Ishikawa (cell line): ENCODE measurements at regions not wholly inside any gene's neighbourhood (a gene's known extent, or its start where the extent isn't known, plus 50 kb on each side); places are given as distances from the start of the nearest gene placed in this dataset.

ENCODE experiments used
- CEBPB ChIP-seq: IDR thresholded peaks from 2 replicates; pipeline ENCODE4 v1.6.1; 2012
- CREB1 ChIP-seq: IDR thresholded peaks from 2 replicates; pipeline ENCODE4 v1.6.1; 2012; ENCODE audit warnings: low read depth
- EGR1 ChIP-seq: IDR thresholded peaks from 2 replicates; pipeline ENCODE4 v1.6.1; 2012
- EP300 ChIP-seq: IDR thresholded peaks from 2 replicates; pipeline ENCODE4 v1.6.1; 2012; ENCODE audit warnings: borderline replicate concordance
- FOXM1 ChIP-seq: IDR thresholded peaks from 2 replicates; pipeline ENCODE4 v1.6.1; 2012; ENCODE audit warnings: low read depth, borderline replicate concordance
- NFIC ChIP-seq: IDR thresholded peaks from 2 replicates; pipeline ENCODE4 v1.6.1; 2012
- RAD21 ChIP-seq: IDR thresholded peaks from 2 replicates; pipeline ENCODE4 v1.6.1; 2012; ENCODE audit warnings: low read depth
- REST ChIP-seq: IDR thresholded peaks from 2 replicates; pipeline ENCODE4 v1.6.1; 2012; ENCODE audit warnings: low read depth, mild to moderate bottlenecking
- TAF1 ChIP-seq: IDR thresholded peaks from 2 replicates; pipeline ENCODE4 v1.6.1; 2012; ENCODE audit warnings: low read depth, mild to moderate bottlenecking
- TCF12 ChIP-seq: IDR thresholded peaks from 2 replicates; pipeline ENCODE4 v1.6.1; 2012; ENCODE audit warnings: low read depth
- TEAD4 ChIP-seq: IDR thresholded peaks from 2 replicates; pipeline ENCODE4 v1.6.1; 2012
- YY1 ChIP-seq: IDR thresholded peaks from 2 replicates; pipeline ENCODE4 v1.6.1; 2012; ENCODE audit warnings: low read depth
- ZBTB7A ChIP-seq: IDR thresholded peaks from 2 replicates; pipeline ENCODE4 v1.6.1; 2012; ENCODE audit warnings: low read depth
- TF ChIP-seq, protein P1 (sequence below): IDR thresholded peaks from 2 replicates; pipeline ENCODE4 v1.6.1; 2012
- TF ChIP-seq, protein P2 (sequence below): IDR thresholded peaks from 2 replicates; pipeline ENCODE4 v1.6.1; 2012

- no peak for TF ChIP-seq TCF12
- TF ChIP-seq, protein P1, sequence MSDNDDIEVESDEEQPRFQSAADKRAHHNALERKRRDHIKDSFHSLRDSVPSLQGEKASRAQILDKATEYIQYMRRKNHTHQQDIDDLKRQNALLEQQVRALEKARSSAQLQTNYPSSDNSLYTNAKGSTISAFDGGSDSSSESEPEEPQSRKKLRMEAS, result no peak
- TF ChIP-seq REST, result no peak
- TF ChIP-seq NFIC, result no peak
- no peak for TF ChIP-seq TEAD4
- TF ChIP-seq YY1, result no peak
- TF ChIP-seq, protein P2, sequence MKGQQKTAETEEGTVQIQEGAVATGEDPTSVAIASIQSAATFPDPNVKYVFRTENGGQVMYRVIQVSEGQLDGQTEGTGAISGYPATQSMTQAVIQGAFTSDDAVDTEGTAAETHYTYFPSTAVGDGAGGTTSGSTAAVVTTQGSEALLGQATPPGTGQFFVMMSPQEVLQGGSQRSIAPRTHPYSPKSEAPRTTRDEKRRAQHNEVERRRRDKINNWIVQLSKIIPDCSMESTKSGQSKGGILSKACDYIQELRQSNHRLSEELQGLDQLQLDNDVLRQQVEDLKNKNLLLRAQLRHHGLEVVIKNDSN, result no peak
- no peak for TF ChIP-seq FOXM1
- TF ChIP-seq CREB1, result no peak
- no peak for TF ChIP-seq EP300
- no peak for TF ChIP-seq TAF1
- TF ChIP-seq CEBPB, result no peak
- no peak for TF ChIP-seq RAD21
- TF ChIP-seq ZBTB7A, result no peak
- TF ChIP-seq EGR1, result no peak
Measured at GRCh38 chr5:2204366-2205184, 321.9 kb upstream of the IRX4 start.

DNA sequence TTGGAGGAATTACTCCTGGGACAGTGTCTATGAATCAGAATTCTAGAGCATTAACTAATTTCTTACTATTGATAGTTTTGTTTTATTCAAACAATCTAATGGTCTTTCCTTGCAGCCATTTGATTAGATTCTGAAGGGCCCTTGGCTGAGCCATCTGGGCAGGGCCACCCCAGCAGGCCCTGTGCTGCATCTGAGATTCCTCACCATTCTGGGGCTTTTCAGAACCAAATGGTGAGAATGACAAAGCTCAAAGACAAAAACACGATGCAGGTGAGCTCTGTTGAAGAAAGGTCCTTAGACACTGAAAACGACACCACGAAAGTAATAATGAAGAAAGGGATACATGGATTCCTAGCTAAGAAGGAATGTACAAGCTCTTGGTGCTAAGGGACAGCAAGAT is 321.0 kb upstream of the IRX4 start:
- TF ChIP-seq RAD21 (no peak), NFIC (no peak), CEBPB (no peak), FOXM1 (no peak), TCF12 (no peak), TEAD4 (no peak), CREB1 (no peak), TAF1 (no peak), YY1 (no peak), REST (no peak), EGR1 (no peak), ZBTB7A (no peak), EP300 (no peak)
- TF ChIP-seq, protein P2, result no peak
- TF ChIP-seq, protein P1, result no peak

GRCh38 chr5:2201832-2202231 is 319.1 kb upstream of the IRX4 start:
- no peak for TF ChIP-seq TAF1
- TF ChIP-seq EGR1, result no peak
- TF ChIP-seq NFIC, result no peak
- no peak for TF ChIP-seq CEBPB
- TF ChIP-seq RAD21, result no peak
- no peak for TF ChIP-seq EP300
- TF ChIP-seq ZBTB7A, result no peak
- TF ChIP-seq YY1, result no peak
- TF ChIP-seq TEAD4, result no peak
- TF ChIP-seq, protein P1, result no peak
- TF ChIP-seq, protein P2, result no peak
- TF ChIP-seq REST, result no peak

GRCh38 chr5:2201421-2201820 is 318.7 kb upstream of the IRX4 start:
- TF ChIP-seq CREB1 (no peak), CEBPB (no peak), ZBTB7A (no peak), NFIC (no peak), RAD21 (no peak), TEAD4 (no peak), TCF12 (no peak), EP300 (no peak), REST (no peak), YY1 (no peak)
- TF ChIP-seq, protein P1, result no peak
- TF ChIP-seq, protein P2, result no peak
